Globus pallidus (tissue), 1 donor: ENCODE measurements at regions not wholly inside any gene's neighbourhood (a gene's known extent, or its start where the extent isn't known, plus 50 kb on each side); places are given as distances from the start of the nearest gene placed in this dataset.
A peak's percentile ranks its signal among the peaks of the same experiment; 100 is the strongest.

Experiments
- DNase-seq: peaks from one replicate; pipeline ENCODE4 v3.0.0-alpha.2; 2015; ENCODE audit warnings: low spot score

DNA sequence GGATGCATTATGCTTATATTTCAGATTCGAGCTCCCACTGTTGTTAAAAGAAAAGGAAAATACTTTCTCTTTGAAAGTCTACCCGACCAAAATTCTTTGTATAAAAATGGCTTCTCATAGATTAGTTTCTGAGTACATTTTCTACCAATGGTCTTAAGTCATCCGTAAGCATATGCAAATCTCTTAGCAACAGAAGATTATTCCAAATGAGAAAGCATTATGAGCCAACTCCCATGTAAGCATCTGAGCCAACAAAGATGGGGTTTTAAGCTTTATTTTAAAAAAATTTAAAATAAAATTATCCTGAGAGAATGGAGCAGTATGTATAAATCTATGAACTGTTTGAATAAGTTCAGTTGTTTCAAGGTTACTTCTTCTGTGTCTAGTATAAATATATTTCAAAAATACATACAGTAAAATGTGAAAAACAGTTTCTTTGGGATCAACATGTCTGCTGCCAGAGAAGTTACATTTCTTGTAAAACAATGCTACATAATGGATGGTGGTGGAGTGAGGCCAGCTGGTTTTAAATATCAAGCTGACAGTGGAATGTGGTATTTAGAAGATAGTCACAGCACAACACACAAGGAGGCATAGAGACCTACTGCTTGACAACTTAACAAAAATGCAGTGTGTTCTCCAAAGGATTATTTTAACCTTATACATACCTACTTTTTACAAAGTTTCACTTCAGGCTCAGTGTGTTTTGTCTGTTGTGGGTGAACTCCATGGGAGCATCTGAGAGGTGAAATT is 199.5 kb upstream of the DIPK2B start:
- no peak for DNase-seq

- no peak for DNase-seq
Observed at GRCh38 chrX:45385757-45386156, 185.1 kb upstream of the DIPK2B start.

DNA sequence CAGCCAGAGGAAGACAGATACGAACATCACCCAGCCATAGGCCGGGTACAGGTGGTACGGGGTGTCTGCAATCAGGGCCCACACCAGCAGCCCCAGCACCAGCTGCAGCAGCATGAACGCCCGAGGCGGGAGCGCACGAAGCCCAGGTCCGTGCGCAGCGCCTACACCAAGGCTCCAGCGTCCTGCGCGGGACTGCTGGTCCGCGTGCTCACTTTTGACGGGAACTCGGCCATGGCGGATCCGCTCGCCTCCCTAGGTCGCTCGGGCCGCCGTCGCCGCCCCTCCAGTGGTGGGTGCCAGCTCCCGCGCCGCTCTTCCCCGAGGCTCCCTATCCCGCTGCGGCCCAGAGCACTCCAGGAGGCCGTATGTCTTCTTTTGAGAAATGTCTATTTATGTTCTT is 181.2 kb upstream of the DIPK2B start:
- no peak for DNase-seq

- no peak for DNase-seq
Observed at GRCh38 chrX:45381366-45381765, 180.7 kb upstream of the DIPK2B start.

GRCh38 chrX:45379236-45379635 is 178.6 kb upstream of the DIPK2B start:
- no peak for DNase-seq

- DNase-seq: no peak
Observed at GRCh38 chrX:45372151-45372550, 171.5 kb upstream of the DIPK2B start.

DNA sequence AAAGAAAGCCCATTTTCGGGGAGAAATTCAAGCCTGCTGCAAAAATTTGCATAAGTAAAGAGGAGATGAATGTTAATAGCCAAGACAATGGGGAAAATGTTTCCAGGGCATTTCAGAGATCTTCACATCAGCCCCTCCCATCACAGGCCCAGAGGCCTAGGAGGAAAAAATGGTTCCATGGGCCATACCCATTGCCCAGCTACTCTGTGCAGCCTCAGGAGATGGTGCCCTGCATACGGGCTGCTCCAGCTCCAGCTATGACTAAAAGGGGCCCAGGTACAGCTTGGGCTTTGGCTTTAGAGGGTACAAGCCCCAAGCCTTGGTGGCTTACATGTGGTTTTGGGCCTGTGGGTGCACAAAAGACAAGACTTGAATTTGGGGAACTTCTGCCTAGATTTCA is 168.0 kb upstream of the DIPK2B start:
- no peak for DNase-seq

GRCh38 chrX:45363596-45363995 is 162.9 kb upstream of the DIPK2B start:
- no peak for DNase-seq

DNA sequence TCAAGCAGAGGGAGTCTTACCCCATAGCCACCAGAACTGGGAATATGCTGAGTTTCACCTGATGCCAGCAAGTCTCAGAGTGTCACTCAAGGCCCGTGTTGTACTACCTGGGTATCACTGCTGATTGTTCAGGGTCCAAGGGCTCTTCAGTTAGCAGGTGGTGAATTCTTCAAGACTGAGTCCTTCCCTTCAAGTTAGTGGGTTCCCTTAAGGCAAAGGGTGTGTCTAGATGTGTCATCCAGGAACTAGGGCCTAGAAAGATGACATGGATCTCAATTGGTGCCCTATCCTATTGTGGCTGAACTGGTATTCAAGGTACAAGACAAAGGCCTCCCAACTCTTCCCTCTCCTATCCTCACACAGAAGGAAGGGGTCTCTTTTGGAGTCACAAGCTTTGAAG is 159.9 kb upstream of the DIPK2B start:
- no peak for DNase-seq

DNA sequence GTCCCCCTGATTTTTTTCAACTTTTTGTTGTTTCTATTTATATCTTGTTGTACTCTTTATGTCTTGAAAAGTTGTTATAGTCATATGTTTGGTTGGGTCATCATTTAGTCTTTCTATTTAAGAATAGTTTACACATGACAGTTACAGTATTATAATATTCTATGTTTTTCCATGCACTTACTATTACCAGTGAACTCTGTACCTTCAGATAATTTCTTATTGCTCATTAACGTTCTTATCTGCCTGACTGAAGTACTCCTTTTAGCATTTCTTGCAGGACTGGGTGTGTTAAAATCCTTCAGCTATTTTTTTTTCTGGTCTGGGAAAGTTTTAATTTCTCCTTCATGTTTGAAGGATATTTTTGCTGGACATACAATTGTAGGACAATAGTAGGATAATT is 157.7 kb upstream of the DIPK2B start:
- DNase-seq: no peak

GRCh38 chrX:45353456-45353855 is 152.8 kb upstream of the DIPK2B start:
- no peak for DNase-seq

DNA sequence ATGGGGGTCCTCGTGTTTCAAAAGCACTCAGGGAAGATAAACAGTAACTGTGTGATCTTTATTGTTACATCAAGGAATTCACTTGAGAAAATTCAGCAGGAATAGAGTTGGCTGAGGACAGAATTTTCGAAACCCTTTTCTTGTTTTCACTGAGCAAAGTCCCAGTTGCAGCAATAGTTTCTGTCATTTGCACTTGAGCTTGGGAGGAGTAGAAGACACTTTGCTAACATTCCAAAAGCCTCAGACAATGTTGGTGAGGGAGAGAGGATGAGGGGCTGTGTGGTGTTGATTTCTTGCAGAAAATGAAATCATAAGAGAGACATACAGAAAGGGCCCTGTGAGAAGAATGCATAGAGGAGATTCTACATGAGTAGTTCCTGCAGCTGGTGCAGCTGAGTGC is 151.9 kb upstream of the DIPK2B start:
- no peak for DNase-seq

DNA sequence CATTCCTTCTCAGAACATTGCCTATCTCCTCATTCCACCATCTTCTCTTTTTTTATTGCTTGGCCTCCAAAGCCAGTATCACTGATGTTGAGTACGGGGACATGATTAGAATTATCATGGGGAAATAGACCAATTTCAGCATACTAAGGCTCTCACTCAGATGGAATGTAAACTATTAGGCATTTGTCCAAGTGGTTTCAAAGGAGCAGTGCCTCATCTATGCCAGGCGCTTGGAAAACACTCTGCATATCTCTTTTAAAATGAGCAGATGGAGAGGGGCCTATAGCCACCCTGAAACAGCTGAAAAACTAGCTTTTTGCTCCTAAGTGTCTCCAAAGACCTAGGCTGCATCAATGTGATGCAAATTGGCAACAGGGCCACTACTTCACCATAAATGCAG is 150.8 kb upstream of the DIPK2B start:
- no peak for DNase-seq

DNA sequence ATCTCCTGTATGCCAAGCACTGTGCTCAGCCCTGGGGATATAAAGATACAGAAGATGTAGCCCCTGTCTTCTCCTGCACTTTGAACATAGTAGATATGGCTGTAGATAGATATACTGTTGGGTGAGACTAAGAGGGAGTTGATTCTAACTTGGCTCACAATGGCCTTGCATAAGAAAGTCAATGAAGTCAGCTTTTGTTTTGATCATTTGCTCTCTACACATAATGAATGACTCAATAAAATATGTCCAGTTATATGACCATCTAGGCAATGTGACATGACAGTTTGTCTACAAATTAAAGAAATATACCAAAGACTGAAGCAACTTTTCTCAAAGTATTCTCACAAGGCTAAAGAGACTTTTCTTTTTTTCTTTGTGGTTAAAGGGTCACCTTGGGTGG is 147.6 kb upstream of the DIPK2B start:
- DNase-seq: no peak

- DNase-seq: no peak
Observed at GRCh38 chrX:45347877-45348276, 147.2 kb upstream of the DIPK2B start.

GRCh38 chrX:45344594-45344993 is 143.9 kb upstream of the DIPK2B start:
- DNase-seq: no peak

- no peak for DNase-seq
Observed at GRCh38 chrX:45329217-45329616, 128.5 kb upstream of the DIPK2B start.

DNA sequence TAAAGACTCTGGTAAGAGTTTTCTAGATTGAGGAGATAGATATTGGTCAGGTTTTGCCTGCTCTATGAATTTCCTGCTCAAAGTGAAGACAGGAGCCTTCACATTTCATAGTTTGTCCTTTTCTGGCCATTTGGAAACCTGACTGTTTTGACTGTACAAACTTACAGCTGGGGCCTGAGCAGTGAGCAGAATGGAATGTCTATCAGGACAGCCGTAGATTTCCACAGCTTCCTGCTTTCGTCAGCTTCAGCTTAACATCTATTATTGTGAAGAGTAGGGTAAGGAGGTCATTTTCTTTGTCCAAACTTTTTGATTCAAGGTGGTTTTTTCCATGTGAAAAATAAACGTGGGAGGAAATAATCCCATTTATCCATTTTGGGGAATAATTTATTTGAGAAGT is 124.3 kb upstream of the DIPK2B start:
- no peak for DNase-seq

DNA sequence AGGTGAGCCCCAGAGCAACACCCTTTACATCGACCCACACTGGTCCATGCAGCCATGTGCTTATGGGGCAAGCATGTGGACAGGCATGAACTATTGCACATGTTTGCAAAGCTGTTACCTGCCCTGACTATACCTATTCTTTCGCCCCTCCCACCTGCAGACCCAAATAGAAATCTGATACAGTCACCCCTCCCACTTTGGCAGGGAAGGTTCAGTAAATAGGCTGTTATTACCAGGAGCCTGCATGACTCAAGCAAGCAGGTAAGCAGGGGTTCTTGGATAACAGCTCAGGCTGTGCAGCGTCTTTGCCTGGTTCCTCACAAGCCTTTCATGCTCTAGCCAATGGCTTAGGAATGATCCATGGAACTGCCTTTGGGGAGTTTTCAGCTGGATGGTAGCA is 122.7 kb upstream of the DIPK2B start:
- no peak for DNase-seq

- DNase-seq: no peak
Observed at GRCh38 chrX:45322820-45323219, 122.1 kb upstream of the DIPK2B start.

GRCh38 chrX:45322382-45322781 is 121.7 kb upstream of the DIPK2B start:
- DNase-seq: peak; percentile 45

- DNase-seq: no peak
Observed at GRCh38 chrX:45320191-45320590, 119.5 kb upstream of the DIPK2B start.

DNA sequence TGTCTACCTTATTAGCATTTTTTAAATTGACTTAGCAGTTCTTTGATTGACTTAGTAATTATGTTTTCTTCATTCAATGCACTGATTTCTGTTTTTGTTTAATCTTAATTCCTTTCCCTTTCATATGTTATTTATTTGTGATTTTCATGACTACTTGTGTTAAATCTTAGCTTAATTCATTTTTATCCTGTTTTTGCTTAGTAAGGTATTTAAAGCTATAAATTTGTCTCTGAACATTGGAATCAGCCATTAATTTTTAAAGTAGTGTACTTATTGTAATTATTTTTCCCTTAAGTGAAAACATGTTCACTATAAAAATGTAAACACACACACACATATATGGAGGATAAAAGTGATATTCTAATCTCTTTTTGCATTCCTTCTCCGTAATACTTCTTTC is 109.1 kb upstream of the DIPK2B start:
- no peak for DNase-seq

DNA sequence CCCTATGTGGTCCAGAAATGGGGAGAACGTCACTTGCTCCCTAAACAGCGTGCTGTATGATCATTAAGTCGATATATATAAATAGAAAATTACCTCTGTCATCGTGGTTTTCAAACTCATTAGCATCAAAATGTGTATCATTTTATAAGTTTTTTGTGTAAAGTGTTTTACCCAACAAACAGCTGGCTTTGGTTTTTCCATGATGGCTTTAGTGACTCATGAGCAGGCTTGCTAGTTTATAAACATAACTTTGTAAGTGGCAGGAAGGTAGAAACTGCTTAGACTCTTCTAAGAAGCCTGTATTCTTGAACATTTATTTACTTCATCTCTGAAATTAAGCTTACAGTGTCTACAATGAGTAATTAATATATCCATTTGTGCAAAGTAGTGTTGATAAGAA is 108.4 kb upstream of the DIPK2B start:
- no peak for DNase-seq

- no peak for DNase-seq
Observed at GRCh38 chrX:45306794-45307193, 106.1 kb upstream of the DIPK2B start.
